ENCODE measurements at regions not wholly inside any gene's neighbourhood (a gene's known extent, or its start where the extent isn't known, plus 50 kb on each side); places are given as distances from the start of the nearest gene placed in this dataset.
A peak's percentile ranks its signal among the peaks of the same experiment; 100 is the strongest.
"Not testable (repeated sequence)": the region's sequence is repeated elsewhere in the genome, so short reads cannot be mapped to it uniquely, and the experiment has no call there.

- ChIA-PET POLR2A (ENCODE audit: partially characterized antibody) (no interaction called here), CTCF (ENCODE audit: partially characterized antibody) (no interaction called here)
- Histone ChIP-seq H3K27ac (ENCODE audit: low read depth, low read length) (no peak overlapping the region), H3K27me3 (ENCODE audit: insufficient read depth, low read length) (no peaks in the 10 kb centered on the region), H3K4me3 (ENCODE audit: low read length in 2 of 2) (no peak overlapping the region), H3K4me1 (ENCODE audit: insufficient read depth, low read length) (no peaks in the 10 kb centered on the region), H3K9me3 (ENCODE audit: control insufficient read depth in 1 of 2, low read length in 2 of 2) (no peaks in the 10 kb centered on the region), H3K36me3 (ENCODE audit: insufficient read depth, low read length) (no peaks in the 10 kb centered on the region)
- no peaks in the 10 kb centered on the region for H3K27me3 Mint-ChIP-seq
- peaks cover 0 to 6% (median 0%) of the 10 kb centered on the region in 8 donors for H3K9me3 Mint-ChIP-seq
- H3K36me3 Mint-ChIP-seq = no peaks in the 10 kb centered on the region
- H3K4me1 Mint-ChIP-seq = no peaks in the 10 kb centered on the region
- intact Hi-C loops (cut with micrococcal nuclease) = no loop called here
- no peak overlapping the region for H3K27ac Mint-ChIP-seq
- no peak for DNase-seq
- no peak overlapping the region for H3K4me3 Mint-ChIP-seq
Measured at GRCh38 chr14:41225433-41225832, 381.2 kb upstream of the LRFN5 start.

GRCh38 chr14:41222581-41222980, 384.1 kb upstream of the LRFN5 start:
- intact Hi-C loops (cut with micrococcal nuclease) = no loop called here
- Histone ChIP-seq H3K27ac (ENCODE audit: low read depth, low read length) (no peak overlapping the region), H3K4me1 (ENCODE audit: insufficient read depth, low read length) (no peaks in the 10 kb centered on the region), H3K4me3 (ENCODE audit: low read length in 2 of 2) (no peak overlapping the region), H3K27me3 (ENCODE audit: insufficient read depth, low read length) (no peaks in the 10 kb centered on the region), H3K9me3 (ENCODE audit: control insufficient read depth in 1 of 2, low read length in 2 of 2) (no peaks in the 10 kb centered on the region), H3K36me3 (ENCODE audit: insufficient read depth, low read length) (no peaks in the 10 kb centered on the region)
- DNase-seq = no peak
- Mint-ChIP-seq H3K4me3 (no peak overlapping the region), H3K4me1 (no peaks in the 10 kb centered on the region), H3K9me3 (peaks cover 0 to 8% (median 2%) of the 10 kb centered on the region in 8 donors), H3K27ac (no peak overlapping the region), H3K36me3 (no peaks in the 10 kb centered on the region), H3K27me3 (no peaks in the 10 kb centered on the region)
- ChIA-PET POLR2A (ENCODE audit: partially characterized antibody) (no interaction called here), CTCF (ENCODE audit: partially characterized antibody) (no interaction called here)

GRCh38 chr14:41214978-41215377, 391.7 kb upstream of the LRFN5 start:
- CTCF ChIA-PET (ENCODE audit: partially characterized antibody); H3K27me3 Mint-ChIP-seq; H3K27ac ChIP-seq (ENCODE audit: low read depth, low read length); H3K36me3 ChIP-seq (ENCODE audit: insufficient read depth, low read length); DNase-seq; H3K27ac Mint-ChIP-seq; H3K4me3 Mint-ChIP-seq; H3K27me3 ChIP-seq (ENCODE audit: insufficient read depth, low read length); intact Hi-C loops (cut with micrococcal nuclease); H3K4me3 ChIP-seq (ENCODE audit: low read length in 2 of 2); H3K4me1 ChIP-seq (ENCODE audit: insufficient read depth, low read length); POLR2A ChIA-PET (ENCODE audit: partially characterized antibody); H3K9me3 Mint-ChIP-seq; H3K9me3 ChIP-seq (ENCODE audit: control insufficient read depth in 1 of 2, low read length in 2 of 2); H3K36me3 Mint-ChIP-seq; H3K4me1 Mint-ChIP-seq: not testable (repeated sequence)

- H3K4me1 ChIP-seq (ENCODE audit: insufficient read depth, low read length) = no peaks in the 10 kb centered on the region
- Mint-ChIP-seq H3K4me1 (no peaks in the 10 kb centered on the region), H3K27me3 (no peaks in the 10 kb centered on the region), H3K9me3 (peaks cover 0 to 6% (median 0%) of the 10 kb centered on the region in 8 donors), H3K4me3 (no peak overlapping the region), H3K27ac (no peak overlapping the region), H3K36me3 (no peaks in the 10 kb centered on the region)
- intact Hi-C loops (cut with micrococcal nuclease) = no loop called here
- no peaks in the 10 kb centered on the region for H3K36me3 ChIP-seq (ENCODE audit: insufficient read depth, low read length)
- POLR2A ChIA-PET (ENCODE audit: partially characterized antibody) = no interaction called here
- no peaks in the 10 kb centered on the region for H3K9me3 ChIP-seq (ENCODE audit: control insufficient read depth in 1 of 2, low read length in 2 of 2)
- H3K27ac ChIP-seq (ENCODE audit: low read depth, low read length) = no peak overlapping the region
- CTCF ChIA-PET (ENCODE audit: partially characterized antibody) = no interaction called here
- H3K27me3 ChIP-seq (ENCODE audit: insufficient read depth, low read length) = no peaks in the 10 kb centered on the region
- H3K4me3 ChIP-seq (ENCODE audit: low read length in 2 of 2) = no peak overlapping the region
- no peak for DNase-seq
Measured at GRCh38 chr14:41201696-41202095, 405.0 kb upstream of the LRFN5 start.

GRCh38 chr14:41187868-41188267, 418.8 kb upstream of the LRFN5 start:
- H3K4me1 ChIP-seq (ENCODE audit: insufficient read depth, low read length) = no peaks in the 10 kb centered on the region
- intact Hi-C loops (cut with micrococcal nuclease) = no loop called here
- no peak overlapping the region for H3K27ac ChIP-seq (ENCODE audit: low read depth, low read length)
- DNase-seq = no peak
- Mint-ChIP-seq H3K36me3 (no peaks in the 10 kb centered on the region), H3K27me3 (no peaks in the 10 kb centered on the region), H3K9me3 (peaks cover 0 to 19% (median 10%) of the 10 kb centered on the region in 8 donors), H3K4me3 (no peak overlapping the region), H3K27ac (no peak overlapping the region), H3K4me1 (no peaks in the 10 kb centered on the region)
- ChIA-PET POLR2A (ENCODE audit: partially characterized antibody) (no interaction called here), CTCF (ENCODE audit: partially characterized antibody) (no interaction called here)
- no peaks in the 10 kb centered on the region for H3K9me3 ChIP-seq (ENCODE audit: control insufficient read depth in 1 of 2, low read length in 2 of 2)
- H3K36me3 ChIP-seq (ENCODE audit: insufficient read depth, low read length) = no peaks in the 10 kb centered on the region
- H3K27me3 ChIP-seq (ENCODE audit: insufficient read depth, low read length) = no peaks in the 10 kb centered on the region
- H3K4me3 ChIP-seq (ENCODE audit: low read length in 2 of 2) = no peak overlapping the region

GRCh38 chr14:41171045-41171444, 435.6 kb upstream of the LRFN5 start:
- H3K27ac ChIP-seq (ENCODE audit: low read depth, low read length) = no peak overlapping the region
- no peak for DNase-seq
- H3K4me1 ChIP-seq (ENCODE audit: insufficient read depth, low read length) = no peaks in the 10 kb centered on the region
- Mint-ChIP-seq H3K27ac (no peak overlapping the region), H3K4me3 (no peak overlapping the region), H3K36me3 (no peaks in the 10 kb centered on the region), H3K4me1 (peaks cover 0 to 3% (median 0%) of the 10 kb centered on the region in 4 donors), H3K27me3 (no peaks in the 10 kb centered on the region), H3K9me3 (peaks cover 0 to 8% (median 3%) of the 10 kb centered on the region in 8 donors)
- ChIA-PET POLR2A (ENCODE audit: partially characterized antibody) (no interaction called here), CTCF (ENCODE audit: partially characterized antibody) (no interaction called here)
- no peaks in the 10 kb centered on the region for H3K36me3 ChIP-seq (ENCODE audit: insufficient read depth, low read length)
- no peaks in the 10 kb centered on the region for H3K27me3 ChIP-seq (ENCODE audit: insufficient read depth, low read length)
- H3K4me3 ChIP-seq (ENCODE audit: low read length in 2 of 2) = no peak overlapping the region
- H3K9me3 ChIP-seq (ENCODE audit: control insufficient read depth in 1 of 2, low read length in 2 of 2) = no peaks in the 10 kb centered on the region
- intact Hi-C loops (cut with micrococcal nuclease) = no loop called here

- H3K27ac Mint-ChIP-seq = no peak overlapping the region
- ChIA-PET CTCF (ENCODE audit: partially characterized antibody) (no interaction called here), POLR2A (ENCODE audit: partially characterized antibody) (no interaction called here)
- Histone ChIP-seq H3K36me3 (ENCODE audit: insufficient read depth, low read length) (no peaks in the 10 kb centered on the region), H3K27me3 (ENCODE audit: insufficient read depth, low read length) (no peaks in the 10 kb centered on the region), H3K4me1 (ENCODE audit: insufficient read depth, low read length) (no peaks in the 10 kb centered on the region), H3K9me3 (ENCODE audit: control insufficient read depth in 1 of 2, low read length in 2 of 2) (no peaks in the 10 kb centered on the region), H3K4me3 (ENCODE audit: low read length in 2 of 2) (no peak overlapping the region), H3K27ac (ENCODE audit: low read depth, low read length) (no peak overlapping the region)
- peaks cover 0 to 3% (median 0%) of the 10 kb centered on the region in 4 donors for H3K4me1 Mint-ChIP-seq
- peak overlapping the region in 1 of 8 donors; percentile 4 for H3K4me3 Mint-ChIP-seq
- H3K9me3 Mint-ChIP-seq = peaks cover 0 to 3% (median 0%) of the 10 kb centered on the region in 8 donors
- intact Hi-C loops (cut with micrococcal nuclease) = no loop called here
- H3K36me3 Mint-ChIP-seq = no peaks in the 10 kb centered on the region
- H3K27me3 Mint-ChIP-seq = no peaks in the 10 kb centered on the region
- no peak for DNase-seq
Measured at GRCh38 chr14:41167040-41167439, 439.6 kb upstream of the LRFN5 start.

- no peaks in the 10 kb centered on the region for H3K36me3 ChIP-seq (ENCODE audit: insufficient read depth, low read length)
- intact Hi-C loops (cut with micrococcal nuclease) = no loop called here
- no peaks in the 10 kb centered on the region for H3K4me1 Mint-ChIP-seq
- no peak overlapping the region for H3K27ac ChIP-seq (ENCODE audit: low read depth, low read length)
- no peak overlapping the region for H3K4me3 ChIP-seq (ENCODE audit: low read length in 2 of 2)
- H3K4me3 Mint-ChIP-seq = no peak overlapping the region
- no peaks in the 10 kb centered on the region for H3K27me3 ChIP-seq (ENCODE audit: insufficient read depth, low read length)
- H3K27me3 Mint-ChIP-seq = no peaks in the 10 kb centered on the region
- H3K36me3 Mint-ChIP-seq = no peaks in the 10 kb centered on the region
- peaks cover 0 to 7% (median 2%) of the 10 kb centered on the region in 8 donors for H3K9me3 Mint-ChIP-seq
- DNase-seq = peak in 1 of 5 donors; percentile 34
- H3K27ac Mint-ChIP-seq = no peak overlapping the region
- H3K9me3 ChIP-seq (ENCODE audit: control insufficient read depth in 1 of 2, low read length in 2 of 2) = no peaks in the 10 kb centered on the region
- no peaks in the 10 kb centered on the region for H3K4me1 ChIP-seq (ENCODE audit: insufficient read depth, low read length)
- ChIA-PET POLR2A (ENCODE audit: partially characterized antibody) (no interaction called here), CTCF (ENCODE audit: partially characterized antibody) (no interaction called here)
Measured at GRCh38 chr14:41154143-41154807, 452.4 kb upstream of the LRFN5 start.

Data from CD4-positive, alpha-beta memory T cell (primary cell).